A549 (cell line): ENCODE measurements at regions not wholly inside any gene's neighbourhood (a gene's known extent, or its start where the extent isn't known, plus 50 kb on each side); places are given as distances from the start of the nearest gene placed in this dataset.

Source experiments
- ATAC-seq, 2 experiments: fragments of 200-7000 bp in 1 of 2; fragments of >200 bp in 1 of 2; cut with Nextera tagmentation in 1 of 2; cut with Tn5 transposase in 1 of 2; 3 replicates each; pipeline versions ENCODE4 v1.8.0 to v1.9.1; 2018 to 2020; ENCODE audit warnings: mild to moderate bottlenecking in 1 of 2, moderate library complexity in 1 of 2
- CTCF ChIA-PET: fragments of 300-600 bp; sonication (Branson Sonifier 250); formaldehyde crosslinking; extraction: SDS; loops from one replicate; lab custom pipeline; 2021; ENCODE audit warnings: antibody characterized with exemption, inconsistent platforms; lab: Yijun Ruan, JAX
- POLR2A ChIA-PET: fragments of 350-600 bp; formaldehyde crosslinking; extraction: SDS; loops from one replicate; lab custom pipeline; 2021; ENCODE audit warnings: antibody characterized with exemption, inconsistent platforms; lab: Yijun Ruan, JAX
- DNase-seq, 2 experiments: peaks; one replicate each; pipeline versions ENCODE4 v3.0.0 to v3.0.0-alpha.2; 2011 to 2016; ENCODE audit warnings: low read depth in 1 of 2, low spot score in 1 of 2
- FAIRE-seq: peaks from 2 replicates; lab custom pipeline; 2011; peaks lifted over from hg19 to GRCh38; lab: Jason Lieb, UNC
- H3K27ac ChIP-seq, 2 experiments: fragments of >200 bp; sonication (Bioruptor Twin); formaldehyde crosslinking; 3 replicates each; pipeline ENCODE4 v1.5.1; 2016 to 2017
- H3K4me1 ChIP-seq: fragments of >200 bp; sonication (Bioruptor Twin); formaldehyde crosslinking; 3 replicates; pipeline ENCODE4 v1.6.1; 2016
- H3K4me2 ChIP-seq: fragments of >200 bp; sonication (Bioruptor Twin); formaldehyde crosslinking; 3 replicates; pipeline ENCODE4 v1.6.1; 2016
- H3K4me3 ChIP-seq: fragments of >200 bp; sonication (Bioruptor Twin); formaldehyde crosslinking; 3 replicates; pipeline ENCODE4 v1.5.1; 2016
- H3K9me3 ChIP-seq: fragments of >200 bp; sonication (Bioruptor Twin); formaldehyde crosslinking; 3 replicates; pipeline ENCODE4 v1.6.1; 2016
- ATOH8 ChIP-seq: fragments of 250-450 bp; sonication (Bioruptor Pico); IDR thresholded peaks from 2 replicates; pipeline ENCODE4 v1.5.0; 2020; ENCODE audit warnings: low read depth, mild to moderate bottlenecking, moderate library complexity
- CBX2 ChIP-seq: fragments of 200-600 bp; sonication (generic); IDR thresholded peaks from 2 replicates; pipeline ENCODE4 v1.6.1; 2016; ENCODE audit warnings: low read depth, mild to moderate bottlenecking, borderline replicate concordance
- CEBPB ChIP-seq, 2 experiments: fragments of >200 bp in 1 of 2; sonication (Bioruptor Twin) in 1 of 2; formaldehyde crosslinking in 1 of 2; IDR thresholded peaks; 2 replicates each; pipeline ENCODE4 v1.6.1; 2012 to 2016
- CHD2 ChIP-seq: fragments of 150-350 bp; IDR thresholded peaks from 2 replicates; pipeline ENCODE4 v1.6.1; 2014; ENCODE audit warnings: low read length; ENCODE audit not compliant: partially characterized antibody
- CHD4 ChIP-seq: fragments of 200-600 bp; sonication (generic); IDR thresholded peaks from 2 replicates; pipeline ENCODE4 v1.6.1; 2016; ENCODE audit warnings: antibody characterized with exemption, mild to moderate bottlenecking, borderline replicate concordance
- EHF ChIP-seq: fragments of 250-450 bp; sonication (Bioruptor Pico); IDR thresholded peaks from 2 replicates; pipeline ENCODE4 v1.5.0; 2020; ENCODE audit warnings: mild to moderate bottlenecking
- EP300 ChIP-seq, 2 experiments: fragments of >200 bp; sonication (Bioruptor Twin); formaldehyde crosslinking; IDR thresholded peaks; 2 replicates in 1 of 2; 3 replicates in 1 of 2; pipeline ENCODE4 v1.6.1; 2016 to 2017
- FOSL2 ChIP-seq, 2 experiments: fragments of 450-650 bp in 1 of 2; fragments of >200 bp in 1 of 2; sonication (Bioruptor Twin) in 1 of 2; formaldehyde crosslinking; IDR thresholded peaks; 2 replicates each; pipeline versions ENCODE4 v1.5.0 to v1.6.1; 2016 to 2020; ENCODE audit warnings: mild to moderate bottlenecking in 1 of 2, moderate library complexity in 1 of 2
- FOXS1 ChIP-seq: fragments of 250-450 bp; sonication (Bioruptor Pico); IDR thresholded peaks from 2 replicates; pipeline ENCODE4 v1.5.0; 2020; ENCODE audit warnings: mild to moderate bottlenecking, moderate library complexity
- HES2 ChIP-seq: fragments of >200 bp; sonication (Bioruptor Twin); formaldehyde crosslinking; IDR thresholded peaks from 2 replicates; pipeline ENCODE4 v1.6.1; 2016
- HOXA7 ChIP-seq: fragments of 250-450 bp; sonication (Bioruptor Pico); IDR thresholded peaks from 2 replicates; pipeline ENCODE4 v1.5.0; 2020; ENCODE audit warnings: mild to moderate bottlenecking, moderate library complexity
- HOXB5 ChIP-seq: fragments of 250-450 bp; sonication (Bioruptor Pico); IDR thresholded peaks from 2 replicates; pipeline ENCODE4 v1.5.0; 2020; ENCODE audit warnings: mild to moderate bottlenecking, moderate library complexity
- MAFK ChIP-seq: fragments of 450-650 bp; IDR thresholded peaks from 2 replicates; pipeline ENCODE4 v1.6.1; 2014; ENCODE audit not compliant: partially characterized antibody
- MAX ChIP-seq: IDR thresholded peaks from 2 replicates; pipeline ENCODE4 v1.6.1; 2012
- PBX3 ChIP-seq: IDR thresholded peaks from 2 replicates; pipeline ENCODE4 v1.6.1; 2012
- POLR2AphosphoS2 ChIP-seq: conservative IDR thresholded peaks from 2 replicates; pipeline ENCODE4 v1.6.1; 2012; ENCODE audit warnings: low read length, improper control_type of control experiment, inconsistent platforms
- REST ChIP-seq: fragments of 200-600 bp; sonication (generic); IDR thresholded peaks from 2 replicates; pipeline ENCODE4 v1.6.1; 2016; ENCODE audit warnings: antibody characterized with exemption, mild to moderate bottlenecking, moderate library complexity
- RNF2 ChIP-seq: fragments of 200-600 bp; sonication (generic); IDR thresholded peaks from 2 replicates; pipeline ENCODE4 v1.6.1; 2016; ENCODE audit warnings: low read depth, mild to moderate bottlenecking, antibody characterized with exemption, moderate library complexity, borderline replicate concordance
- SMC3 ChIP-seq: fragments of >200 bp; sonication (Bioruptor Twin); formaldehyde crosslinking; IDR thresholded peaks from 3 replicates; pipeline ENCODE4 v1.6.1; 2018; ENCODE audit warnings: inconsistent platforms
- USF2 ChIP-seq: fragments of 450-650 bp; IDR thresholded peaks from 2 replicates; pipeline ENCODE4 v1.6.1; 2014; ENCODE audit warnings: antibody characterized with exemption
- ZC3H11A ChIP-seq: fragments of 450-650 bp; IDR thresholded peaks from 2 replicates; pipeline ENCODE4 v1.6.1; 2014; ENCODE audit warnings: antibody characterized with exemption, mild to moderate bottlenecking
- WGBS: methylation state at CpG from one replicate; pipeline ENCODE4 v1.1.6; 2017; ENCODE audit errors: missing lambda C conversion rate; 5-methylcytosine and 5-hydroxymethylcytosine counted together

- ATAC-seq (no peak), FAIRE-seq (no peak), DNase-seq (no peak)
- ChIA-PET CTCF (interaction anchor here (1.1 to 4.1 kb wide), 2 partner anchors 8 to 238 kb away, joined by 3 to 13 read pairs; partner anchors contain the start of gene OLFML3), POLR2A (no interaction called here)
- Histone ChIP-seq H3K4me3 (no peak overlapping the region), H3K9me3 (no peaks in the 10 kb centered on the region), H3K4me2 (no peak overlapping the region), H3K4me1 (no peaks in the 10 kb centered on the region), H3K27ac (no peak overlapping the region)
- TF ChIP-seq HOXA7 (CRISPR knock-in tag) (no peak), RNF2 (no peak)
- 40% methylated on average over 11 of the region's 11 CpGs for WGBS
These were observed 62.9 kb upstream of the SYT6 start for GRCh38 chr1:114216431-114217173.

GRCh38 chr1:114215436-114215835 lies 61.8 kb upstream of the SYT6 start:
- Histone ChIP-seq H3K4me2 (no peak overlapping the region), H3K27ac (no peak overlapping the region), H3K4me3 (no peak overlapping the region), H3K9me3 (no peaks in the 10 kb centered on the region)
- DNase-seq, result no peak
- ChIA-PET POLR2A (no interaction called here), CTCF (interaction anchor here (0.6 to 4.1 kb wide), 2 partner anchors 12 to 237 kb away, joined by 3 to 13 read pairs; partner anchors contain the start of gene OLFML3)
- WGBS, result 84% methylated on average over 4 of the region's 4 CpGs
- no peak for FAIRE-seq
- no peak for ATAC-seq
- TF ChIP-seq MAX (no peak), POLR2AphosphoS2 (no peak), ATOH8 (CRISPR knock-in tag) (no peak), EHF (no peak), CHD4 (no peak), FOSL2 (IDR thresholded peaks at IDR 0.05) (no peak), FOSL2 (CRISPR knock-in tag; IDR thresholded peaks at IDR 0.05) (no peak)
- TF ChIP-seq, all 56 proteins: peak for 0
- no peaks in the 10 kb centered on the region for H3K4me1 ChIP-seq

- FAIRE-seq, result no peak
- Histone ChIP-seq H3K27ac (no peak overlapping the region), H3K4me3 (no peak overlapping the region), H3K4me1 (no peaks in the 10 kb centered on the region), H3K4me2 (no peak overlapping the region), H3K9me3 (no peaks in the 10 kb centered on the region)
- CTCF ChIA-PET, result interaction anchor here (1.9 to 4.1 kb wide), 2 partner anchors 69 to 235 kb away, joined by 8 to 13 read pairs; partner anchors contain the start of gene OLFML3
- DNase-seq, result no peak
- TF ChIP-seq MAFK, result no peak
- no peak for TF ChIP-seq CEBPB (IDR thresholded peaks at IDR 0.05)
- TF ChIP-seq HES2, result no peak
- no peak for TF ChIP-seq EP300 (IDR thresholded peaks at IDR 0.05)
- no peak for TF ChIP-seq CHD2
- no peak for TF ChIP-seq PBX3
- TF ChIP-seq REST, result no peak
- no peak for TF ChIP-seq FOXS1
- TF ChIP-seq MAX, result no peak
- no peak for TF ChIP-seq ZC3H11A
- TF ChIP-seq HOXB5 (CRISPR knock-in tag), result no peak
- TF ChIP-seq CBX2, result no peak
- TF ChIP-seq SMC3, result no peak
- TF ChIP-seq USF2, result no peak
- WGBS, result 13% methylated on average over 1 of the region's 1 CpG
- POLR2A ChIA-PET, result no interaction called here
- ATAC-seq, result no peak
These were observed 60.3 kb upstream of the SYT6 start for GRCh38 chr1:114214016-114214415.
